Peyer's patch (tissue), 4 donors: ENCODE measurements at regions not wholly inside any gene's neighbourhood (a gene's known extent, or its start where the extent isn't known, plus 50 kb on each side); places are given as distances from the start of the nearest gene placed in this dataset.

Experiments used
- DNase-seq, 3 donors: peaks; one replicate each; pipeline ENCODE4 v3.0.0-alpha.2; 2017 to 2019
- H3K27ac ChIP-seq, 4 donors: fragments of 200-600 bp; sonication (generic); one replicate each; pipeline ENCODE4 v1.5.1; 2016 to 2019
- H3K27me3 ChIP-seq, 2 donors: fragments of 200-600 bp; sonication (generic); one replicate each; pipeline ENCODE4 v1.5.1; 2019
- H3K36me3 ChIP-seq, 3 donors: fragments of 200-600 bp; sonication (generic); one replicate each; pipeline ENCODE4 v1.5.1; 2016 to 2019
- H3K4me1 ChIP-seq, 4 donors: fragments of 200-600 bp; sonication (generic); one replicate each; pipeline ENCODE4 v1.5.1; 2016 to 2019
- H3K4me3 ChIP-seq, 4 donors: fragments of 200-600 bp; sonication (generic); 1 replicate in 3 of 4; 2 replicates in 1 of 4; pipeline ENCODE4 v1.5.1; 2016 to 2019; ENCODE audit warnings: mild to moderate bottlenecking in 1 of 4
- H3K9me3 ChIP-seq, 4 donors: fragments of 200-600 bp; sonication (generic); one replicate each; pipeline ENCODE4 v1.5.1; 2016 to 2019; ENCODE audit warnings: mild to moderate bottlenecking in 1 of 4
- CTCF ChIP-seq, 6 experiments: fragments of 450-650 bp in 4 of 6; fragments of 200-600 bp in 2 of 6; sonication (generic) in 1 of 6; IDR thresholded peaks; one replicate each; pipeline ENCODE4 v1.5.1; 2017 to 2019; ENCODE audit warnings: antibody characterized with exemption in 6 of 6, mild to moderate bottlenecking in 3 of 6, moderate library complexity in 1 of 6
- POLR2A ChIP-seq, 2 donors: fragments of 450-650 bp; IDR thresholded peaks; one replicate each; pipeline ENCODE4 v1.5.1; 2017; ENCODE audit warnings: antibody characterized with exemption in 2 of 2, mild to moderate bottlenecking in 2 of 2, moderate library complexity in 2 of 2

GRCh38 chr1:219521325-219521724 lies 91.6 kb downstream of the ZC3H11B start:
- H3K27ac ChIP-seq = no peak overlapping the region
- TF ChIP-seq CTCF (IDR thresholded peaks at IDR 0.05) (no peak), POLR2A (IDR thresholded peaks at IDR 0.05) (no peak)
- no peak for DNase-seq
- no peak overlapping the region for H3K4me3 ChIP-seq
- no peaks in the 10 kb centered on the region for H3K36me3 ChIP-seq
- H3K9me3 ChIP-seq = no peaks in the 10 kb centered on the region
- no peaks in the 10 kb centered on the region for H3K4me1 ChIP-seq
- H3K27me3 ChIP-seq = no peaks in the 10 kb centered on the region

- no peak overlapping the region for H3K4me3 ChIP-seq
- no peaks in the 10 kb centered on the region for H3K9me3 ChIP-seq
- no peak for DNase-seq
- H3K36me3 ChIP-seq = no peaks in the 10 kb centered on the region
- no peak overlapping the region for H3K27ac ChIP-seq
- no peaks in the 10 kb centered on the region for H3K4me1 ChIP-seq
- H3K27me3 ChIP-seq = no peaks in the 10 kb centered on the region
- no peak for TF ChIP-seq CTCF (IDR thresholded peaks at IDR 0.05)
- TF ChIP-seq POLR2A (IDR thresholded peaks at IDR 0.05) = no peak
These were observed 92.7 kb downstream of the ZC3H11B start for GRCh38 chr1:219520241-219520640.

- no peak for DNase-seq
These were observed 94.0 kb downstream of the ZC3H11B start for GRCh38 chr1:219518907-219519248.

GRCh38 chr1:219518168-219518906 lies 94.6 kb downstream of the ZC3H11B start:
- no peaks in the 10 kb centered on the region for H3K36me3 ChIP-seq
- no peak overlapping the region for H3K27ac ChIP-seq
- H3K9me3 ChIP-seq = no peaks in the 10 kb centered on the region
- H3K4me1 ChIP-seq = no peaks in the 10 kb centered on the region
- DNase-seq = no peak
- H3K4me3 ChIP-seq = no peak overlapping the region
- no peaks in the 10 kb centered on the region for H3K27me3 ChIP-seq
- TF ChIP-seq POLR2A (IDR thresholded peaks at IDR 0.05) (no peak), CTCF (IDR thresholded peaks at IDR 0.05) (no peak)

More at GRCh38 chr1:219518907-219519248, 94.0 kb downstream of the ZC3H11B start:
- Histone ChIP-seq H3K36me3 (no peaks in the 10 kb centered on the region), H3K4me3 (no peak overlapping the region), H3K27me3 (no peaks in the 10 kb centered on the region), H3K27ac (no peak overlapping the region), H3K4me1 (no peaks in the 10 kb centered on the region), H3K9me3 (no peaks in the 10 kb centered on the region)
- TF ChIP-seq CTCF (IDR thresholded peaks at IDR 0.05) (no peak), POLR2A (IDR thresholded peaks at IDR 0.05) (no peak)

GRCh38 chr1:219517031-219517430 lies 95.9 kb downstream of the ZC3H11B start:
- Histone ChIP-seq H3K9me3 (no peaks in the 10 kb centered on the region), H3K36me3 (no peaks in the 10 kb centered on the region), H3K27ac (no peak overlapping the region), H3K4me1 (no peaks in the 10 kb centered on the region), H3K27me3 (no peaks in the 10 kb centered on the region), H3K4me3 (no peak overlapping the region)
- DNase-seq = no peak
- TF ChIP-seq POLR2A (IDR thresholded peaks at IDR 0.05) = no peak
- TF ChIP-seq CTCF (IDR thresholded peaks at IDR 0.05) = no peak

- TF ChIP-seq CTCF (IDR thresholded peaks at IDR 0.05) (no peak), POLR2A (IDR thresholded peaks at IDR 0.05) (no peak)
- H3K27me3 ChIP-seq = no peaks in the 10 kb centered on the region
- no peak overlapping the region for H3K4me3 ChIP-seq
- H3K36me3 ChIP-seq = no peaks in the 10 kb centered on the region
- DNase-seq = no peak
- no peaks in the 10 kb centered on the region for H3K9me3 ChIP-seq
- H3K27ac ChIP-seq = no peak overlapping the region
- no peaks in the 10 kb centered on the region for H3K4me1 ChIP-seq
These were observed 98.2 kb downstream of the ZC3H11B start for GRCh38 chr1:219514728-219515127.
